ENCODE measurements at regions not wholly inside any gene's neighbourhood (a gene's known extent, or its start where the extent isn't known, plus 50 kb on each side); places are given as distances from the start of the nearest gene placed in this dataset.

GRCh38 chr5:56313004-56313531 lies 79.9 kb upstream of the ANKRD55 start:
- TF ChIP-seq CTCF (conservative IDR thresholded peaks at IDR 0.05; ENCODE audit: low read depth, low read length): no peak
- TF ChIP-seq EZH2 (IDR thresholded peaks at IDR 0.05; ENCODE audit: borderline replicate concordance, low read depth, low read length, poor library complexity, severe bottlenecking): no peak
